OCI-LY1 (cell line): ENCODE measurements at regions not wholly inside any gene's neighbourhood (a gene's known extent, or its start where the extent isn't known, plus 50 kb on each side); places are given as distances from the start of the nearest gene placed in this dataset.

Source experiments
- EZH2 ChIP-seq: fragments of 200-600 bp; sonication (generic), shearing (Covaris generic); IDR thresholded peaks from 2 replicates; pipeline ENCODE4 v1.8.0; 2017; ENCODE audit warnings: borderline replicate concordance, mixed run types, mild to moderate bottlenecking, antibody characterized with exemption, low read length, moderate library complexity, mixed read lengths
- TF ChIP-seq, protein P1 (sequence below): fragments of 200-600 bp; sonication (generic), shearing (Covaris generic); IDR thresholded peaks from 2 replicates; pipeline ENCODE4 v1.5.1; 2017; ENCODE audit warnings: mild to moderate bottlenecking, antibody characterized with exemption, low read length, moderate library complexity, mixed read lengths

DNA sequence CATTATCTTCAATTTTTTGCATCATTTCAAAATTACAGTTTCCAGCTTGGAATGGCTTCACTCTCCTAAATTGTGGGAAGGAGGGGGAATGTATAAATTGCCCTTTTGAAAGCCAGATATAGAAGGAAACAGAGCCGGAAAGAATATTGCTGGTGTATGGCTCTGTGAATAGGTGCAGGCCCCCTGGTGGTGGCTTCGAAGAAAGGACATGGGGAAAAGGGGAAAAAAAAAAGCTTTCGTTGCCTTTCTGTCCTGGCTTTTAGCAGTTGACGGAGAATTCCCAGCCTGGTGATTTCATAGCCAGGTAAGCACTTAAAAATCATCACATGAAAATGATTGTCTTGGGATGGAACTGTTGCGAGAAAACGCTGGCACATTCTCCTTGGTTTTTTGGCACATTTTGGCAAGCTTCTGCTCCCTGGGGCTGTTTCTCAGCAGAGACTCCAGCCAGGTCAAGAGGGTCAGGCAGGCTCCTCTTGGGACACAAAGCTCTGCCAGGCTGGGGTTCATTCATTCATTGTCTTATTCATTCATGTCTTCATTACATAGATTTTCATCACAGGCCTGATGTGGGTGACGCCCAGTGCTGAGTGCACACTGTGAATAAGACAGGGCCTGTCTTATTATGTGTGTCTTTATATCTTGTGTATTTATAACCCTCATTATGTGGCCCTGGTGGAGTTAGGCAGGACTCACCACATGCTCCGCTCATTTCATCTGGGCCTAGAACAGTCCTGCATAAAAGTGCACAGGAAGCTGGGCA is 300.0 kb upstream of the TPM1 start:
- TF ChIP-seq, protein P1, sequence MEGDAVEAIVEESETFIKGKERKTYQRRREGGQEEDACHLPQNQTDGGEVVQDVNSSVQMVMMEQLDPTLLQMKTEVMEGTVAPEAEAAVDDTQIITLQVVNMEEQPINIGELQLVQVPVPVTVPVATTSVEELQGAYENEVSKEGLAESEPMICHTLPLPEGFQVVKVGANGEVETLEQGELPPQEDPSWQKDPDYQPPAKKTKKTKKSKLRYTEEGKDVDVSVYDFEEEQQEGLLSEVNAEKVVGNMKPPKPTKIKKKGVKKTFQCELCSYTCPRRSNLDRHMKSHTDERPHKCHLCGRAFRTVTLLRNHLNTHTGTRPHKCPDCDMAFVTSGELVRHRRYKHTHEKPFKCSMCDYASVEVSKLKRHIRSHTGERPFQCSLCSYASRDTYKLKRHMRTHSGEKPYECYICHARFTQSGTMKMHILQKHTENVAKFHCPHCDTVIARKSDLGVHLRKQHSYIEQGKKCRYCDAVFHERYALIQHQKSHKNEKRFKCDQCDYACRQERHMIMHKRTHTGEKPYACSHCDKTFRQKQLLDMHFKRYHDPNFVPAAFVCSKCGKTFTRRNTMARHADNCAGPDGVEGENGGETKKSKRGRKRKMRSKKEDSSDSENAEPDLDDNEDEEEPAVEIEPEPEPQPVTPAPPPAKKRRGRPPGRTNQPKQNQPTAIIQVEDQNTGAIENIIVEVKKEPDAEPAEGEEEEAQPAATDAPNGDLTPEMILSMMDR = peak; percentile 80
- TF ChIP-seq EZH2 = no peak
